ENCODE measurements at regions not wholly inside any gene's neighbourhood (a gene's known extent, or its start where the extent isn't known, plus 50 kb on each side); places are given as distances from the start of the nearest gene placed in this dataset.
"Not testable (repeated sequence)": the region's sequence is repeated elsewhere in the genome, so short reads cannot be mapped to it uniquely, and the experiment has no call there.

DNA sequence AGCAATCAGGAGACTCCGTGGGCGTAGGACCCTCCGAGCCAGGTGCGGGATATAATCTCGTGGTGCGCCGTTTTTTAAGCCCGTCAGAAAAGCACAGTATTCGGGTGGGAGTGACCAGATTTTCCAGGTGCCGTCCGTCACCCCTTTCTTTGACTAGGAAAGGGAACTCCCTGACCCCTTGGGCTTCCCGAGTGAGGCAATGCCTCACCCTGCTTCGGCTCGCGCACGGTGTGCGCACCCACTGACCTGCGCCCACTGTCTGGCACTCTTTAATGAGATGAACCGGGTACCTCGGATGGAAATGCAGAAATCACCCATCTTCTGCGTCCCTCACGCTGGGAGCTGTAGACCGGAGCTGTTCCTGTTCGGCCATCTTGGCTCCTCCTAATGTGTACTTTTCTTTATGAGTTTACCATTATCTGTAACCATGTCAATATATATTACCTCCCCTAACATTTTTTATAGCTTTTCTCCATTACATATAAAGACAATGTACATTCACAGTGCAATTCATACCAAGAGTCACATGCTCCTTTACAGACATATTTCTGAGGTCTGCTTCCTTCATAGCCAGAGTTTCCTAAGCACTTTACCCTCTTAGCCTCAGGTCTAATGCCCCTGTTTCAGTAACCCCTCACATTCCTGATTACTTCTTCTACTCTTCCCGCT is 71.4 kb upstream of the TLE4 start:
- H3K36me3 Mint-ChIP-seq (ENCODE audit: low read depth); H3K4me1 Mint-ChIP-seq (ENCODE audit: low read depth); H3K4me3 Mint-ChIP-seq; H3K27me3 Mint-ChIP-seq (ENCODE audit: low read depth); H3K9me3 Mint-ChIP-seq; H3K27ac Mint-ChIP-seq: not testable (repeated sequence)

GRCh38 chr9:79501546-79501945 is 70.2 kb upstream of the TLE4 start:
- Mint-ChIP-seq H3K4me3 (no peak overlapping the region), H3K27me3 (ENCODE audit: low read depth) (no peaks in the 10 kb centered on the region), H3K36me3 (ENCODE audit: low read depth) (no peaks in the 10 kb centered on the region), H3K9me3 (peaks cover 6% of the 10 kb centered on the region), H3K4me1 (ENCODE audit: low read depth) (no peaks in the 10 kb centered on the region), H3K27ac (no peak overlapping the region)

- Mint-ChIP-seq H3K4me3 (no peak overlapping the region), H3K4me1 (ENCODE audit: low read depth) (no peaks in the 10 kb centered on the region), H3K9me3 (no peaks in the 10 kb centered on the region), H3K27ac (no peak overlapping the region), H3K36me3 (ENCODE audit: low read depth) (no peaks in the 10 kb centered on the region), H3K27me3 (ENCODE audit: low read depth) (no peaks in the 10 kb centered on the region)
Measured at GRCh38 chr9:79507801-79508200, 64.0 kb upstream of the TLE4 start.

DNA sequence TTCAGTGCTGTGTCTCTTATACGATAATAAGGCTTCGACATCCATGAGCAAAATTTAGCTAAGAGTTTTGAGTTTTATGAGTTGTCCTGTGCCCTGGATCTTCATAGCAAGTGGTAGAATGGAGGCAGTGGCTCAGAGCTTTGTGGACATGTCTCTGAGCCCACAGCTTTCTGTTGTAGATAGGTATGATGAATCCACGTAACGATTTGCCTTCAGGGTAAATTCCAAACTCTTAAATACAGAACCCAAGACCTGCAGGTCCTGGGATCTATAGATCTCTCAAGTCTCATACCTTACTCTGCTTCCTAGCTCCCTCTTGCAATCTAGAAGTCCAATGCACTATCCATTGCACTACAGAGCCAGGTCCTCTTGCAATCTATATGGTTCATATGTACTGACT is 59.5 kb upstream of the TLE4 start:
- Mint-ChIP-seq H3K4me1 (ENCODE audit: low read depth) (no peaks in the 10 kb centered on the region), H3K9me3 (no peaks in the 10 kb centered on the region), H3K36me3 (ENCODE audit: low read depth) (no peaks in the 10 kb centered on the region), H3K27me3 (ENCODE audit: low read depth) (no peaks in the 10 kb centered on the region), H3K27ac (no peak overlapping the region), H3K4me3 (no peak overlapping the region)

Measured in T-helper 1 cell treated with Interleukin-12 subunit alpha and Interleukin-12 subunit beta and Interleukin-4 antibody, amounts not matched to agents 30 μg/mL and 1 μg/mL, for 36 hours (primary cell).